SK-MEL-5 (cell line): ENCODE measurements at regions not wholly inside any gene's neighbourhood (a gene's known extent, or its start where the extent isn't known, plus 50 kb on each side); places are given as distances from the start of the nearest gene placed in this dataset.
"Not testable (repeated sequence)": the region's sequence is repeated elsewhere in the genome, so short reads cannot be mapped to it uniquely, and the experiment has no call there.

Experiments
- DNase-seq: peaks from one replicate; pipeline ENCODE4 v3.0.0-alpha.2; 2016; ENCODE audit warnings: low read depth, low spot score
- in situ Hi-C: cut with HindIII; loops from 2 replicates; pipeline ENCODE4 v1.10.0; 2016; ENCODE audit warnings: low sequenced_read_pairs, high pct_unique_total_duplicates, low pct_unique_long_range_greater_than_20kb

DNA sequence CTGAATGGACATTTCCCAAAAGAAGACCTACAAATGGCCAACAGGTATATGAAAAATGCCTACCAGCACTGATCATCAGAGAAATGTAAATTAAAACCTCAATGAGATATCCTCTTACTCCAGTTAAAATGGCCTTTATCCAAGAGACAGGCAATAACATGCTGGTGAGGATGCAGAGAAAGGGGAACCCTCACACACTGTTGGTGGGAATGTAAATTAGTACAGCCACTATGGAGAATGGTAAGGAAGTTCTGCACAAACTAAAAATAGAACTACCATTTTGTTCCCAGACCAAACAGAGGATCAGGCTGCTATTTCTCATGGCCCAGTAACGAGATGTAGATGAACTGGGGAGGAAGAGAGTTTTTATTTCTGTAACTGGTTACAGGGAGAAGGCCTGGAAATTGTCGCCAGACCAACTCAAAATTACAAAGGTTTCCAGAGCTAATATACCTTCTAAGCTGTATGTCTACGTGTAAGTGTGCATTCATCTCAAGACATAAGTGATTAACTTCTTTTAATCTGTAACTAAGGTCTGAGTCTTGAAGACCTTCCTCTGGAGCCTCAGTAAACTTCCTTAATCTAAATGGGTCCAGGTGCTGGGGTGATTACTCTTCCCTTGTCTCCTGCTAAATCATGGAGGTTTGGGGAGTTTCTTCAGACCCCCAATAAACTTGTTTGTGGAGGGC lies 75.6 kb upstream of the COG2 start:
- in situ Hi-C loops, DNase-seq: not testable (repeated sequence)

DNA sequence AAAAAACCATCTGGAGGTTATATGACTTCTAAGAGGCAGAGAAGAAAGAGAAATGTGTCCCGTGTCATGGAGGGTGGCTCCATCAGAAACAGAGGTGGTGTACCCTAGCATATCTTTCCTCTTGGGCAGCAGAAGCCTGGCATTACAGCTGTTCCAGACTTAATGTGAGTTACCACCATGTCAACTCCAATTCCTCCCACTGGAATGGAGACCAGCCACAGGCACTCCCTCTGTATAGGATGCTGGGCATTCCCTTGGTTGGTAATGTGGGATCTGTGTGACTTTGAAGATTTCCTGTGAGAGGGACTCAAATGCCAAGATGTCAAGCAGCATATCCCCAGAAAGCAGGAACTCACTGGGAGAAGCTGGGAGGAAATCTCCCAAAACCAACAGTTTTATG lies 77.1 kb upstream of the COG2 start:
- in situ Hi-C loops = no loop called here
- DNase-seq = no peak

DNA sequence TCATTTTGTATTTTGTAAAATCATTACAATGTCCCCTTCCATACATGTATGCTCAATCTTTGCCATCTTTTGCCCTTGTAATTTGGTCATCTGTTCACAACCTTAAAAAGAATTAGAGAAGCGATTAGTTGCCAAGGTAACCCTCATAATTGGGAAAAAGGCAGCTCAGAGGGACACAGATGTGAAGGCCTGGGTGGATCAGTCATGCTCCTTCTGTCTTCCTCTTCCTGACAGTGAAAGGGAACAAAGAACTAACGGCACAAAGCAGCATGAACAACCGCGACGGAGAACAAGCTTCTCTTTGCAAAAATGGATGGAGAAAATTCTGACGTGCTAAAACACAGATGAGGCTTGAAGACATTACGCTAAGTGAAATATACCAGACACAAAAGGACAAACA lies 78.7 kb upstream of the COG2 start:
- in situ Hi-C loops = no loop called here

DNA sequence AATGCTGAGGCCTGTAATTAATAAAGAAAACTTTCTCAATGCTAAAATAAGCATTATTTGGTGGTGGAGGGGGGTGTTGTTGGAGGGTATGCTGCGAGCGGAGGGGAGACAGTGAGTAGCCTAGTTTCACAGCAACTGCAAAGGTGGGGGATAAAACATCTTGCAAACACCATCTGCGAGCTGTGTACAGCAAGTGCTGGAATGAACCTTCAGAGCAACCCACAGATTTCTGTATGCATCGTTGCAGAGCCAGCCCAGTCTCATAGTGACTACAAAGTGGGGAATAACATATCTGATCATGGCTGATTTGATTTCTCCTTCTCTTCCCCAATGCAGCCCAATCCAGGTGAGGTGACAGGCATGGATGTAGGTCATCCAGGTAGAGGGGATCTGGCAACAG lies 80.7 kb upstream of the COG2 start:
- no peak for DNase-seq
- in situ Hi-C loops = no loop called here

More for the DNA sequence above, 78.7 kb upstream of the COG2 start:
- no peak for DNase-seq

DNA sequence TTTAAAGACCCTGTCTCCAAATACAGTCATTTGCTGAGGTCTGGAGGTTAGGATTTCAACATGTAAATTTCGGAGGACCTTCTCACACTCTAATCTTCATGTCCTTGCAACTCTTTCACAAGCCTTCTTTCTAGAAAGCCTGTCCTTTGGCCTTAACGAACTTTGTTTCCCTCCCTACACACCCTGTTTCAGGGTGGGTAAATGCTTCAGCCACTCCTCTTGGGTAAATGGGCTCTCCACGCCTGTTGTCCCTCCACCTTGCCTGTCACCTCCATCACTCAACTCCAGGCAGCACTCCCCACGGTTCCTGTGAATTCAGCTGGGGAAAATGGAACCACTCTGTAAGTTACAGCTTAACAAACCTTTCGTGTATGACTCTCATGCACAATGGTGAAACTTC lies 84.0 kb upstream of the COG2 start:
- in situ Hi-C loops = no loop called here

DNA sequence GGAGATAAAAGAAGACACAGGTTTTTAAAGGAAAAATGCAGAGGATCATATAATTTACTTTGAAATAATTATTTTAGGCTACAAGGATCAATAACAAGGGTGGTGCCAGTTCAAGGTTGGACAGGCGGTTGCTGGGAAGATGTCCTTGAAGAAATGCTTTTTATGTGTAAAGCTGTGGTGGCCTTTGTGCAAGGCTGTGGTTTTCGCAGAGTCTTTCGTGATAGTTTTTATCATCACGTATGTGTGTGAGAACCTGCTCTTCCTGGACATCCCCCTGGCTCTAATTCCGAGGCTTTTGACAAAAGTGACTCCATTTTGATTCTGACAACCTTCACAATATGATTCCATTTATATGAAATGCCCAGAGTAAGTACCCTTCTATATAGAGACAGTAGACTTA lies 85.8 kb upstream of the COG2 start:
- DNase-seq = no peak
- in situ Hi-C loops = no loop called here

More for the DNA sequence above, 84.0 kb upstream of the COG2 start:
- DNase-seq = no peak

DNA sequence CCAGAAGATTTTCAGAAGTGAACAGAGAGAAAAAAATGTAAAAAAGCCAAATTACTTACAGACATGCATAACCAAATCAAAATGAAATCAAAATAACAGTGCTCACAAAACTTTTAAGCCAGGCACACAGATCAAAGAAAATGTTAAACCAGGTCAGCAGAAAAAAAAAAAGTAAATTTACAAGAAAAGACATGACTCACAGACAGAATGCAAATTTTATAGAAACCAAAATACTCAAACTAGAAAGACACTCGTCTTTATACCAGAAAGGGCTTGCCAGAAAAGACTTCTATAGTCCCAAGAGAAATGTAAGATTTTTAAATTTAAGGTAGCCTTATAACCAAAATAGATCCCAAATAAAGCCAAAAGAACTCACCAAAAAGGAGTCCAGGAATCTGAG lies 86.5 kb upstream of the COG2 start:
- DNase-seq = no peak
- in situ Hi-C loops = no loop called here

DNA sequence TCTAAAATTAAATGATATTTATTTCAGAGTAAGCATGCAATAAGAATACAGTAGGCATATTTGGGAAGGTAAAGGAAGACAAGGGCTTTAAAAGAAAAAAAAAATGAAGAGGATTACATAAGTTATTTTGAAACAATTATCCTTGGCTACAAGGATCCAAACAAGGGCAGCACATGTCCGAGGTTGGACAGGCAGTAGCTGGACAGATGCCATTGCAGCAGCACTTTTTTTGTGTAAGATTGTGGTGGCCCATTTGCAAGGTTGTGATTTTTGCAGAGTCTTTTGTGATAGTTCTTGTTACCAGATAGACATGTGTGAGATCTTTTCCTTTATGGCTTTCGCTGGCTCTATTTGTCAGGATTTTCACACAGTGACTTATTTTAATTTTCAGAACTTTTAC lies 89.4 kb upstream of the COG2 start:
- in situ Hi-C loops = no loop called here
- DNase-seq = no peak

DNA sequence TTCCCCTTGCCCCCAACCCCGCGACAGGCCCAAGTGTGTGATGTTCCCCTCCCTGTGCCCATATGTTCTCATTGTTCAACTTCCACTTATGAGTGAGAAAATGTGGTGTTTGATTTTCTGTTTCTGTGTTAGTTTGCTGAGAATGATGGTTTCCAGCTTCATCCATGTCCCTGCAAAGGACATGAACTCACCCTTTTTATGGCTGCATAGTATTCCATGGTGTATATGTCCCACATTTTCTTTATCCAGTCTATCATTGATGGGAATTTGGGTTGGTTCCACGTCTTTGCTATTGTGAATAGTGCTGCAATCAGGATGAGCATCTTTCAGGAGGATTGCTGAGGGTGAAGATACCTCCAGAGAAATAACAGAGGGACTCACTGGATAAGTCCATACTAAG lies 91.3 kb upstream of the COG2 start:
- DNase-seq, in situ Hi-C loops: not testable (repeated sequence)

DNA sequence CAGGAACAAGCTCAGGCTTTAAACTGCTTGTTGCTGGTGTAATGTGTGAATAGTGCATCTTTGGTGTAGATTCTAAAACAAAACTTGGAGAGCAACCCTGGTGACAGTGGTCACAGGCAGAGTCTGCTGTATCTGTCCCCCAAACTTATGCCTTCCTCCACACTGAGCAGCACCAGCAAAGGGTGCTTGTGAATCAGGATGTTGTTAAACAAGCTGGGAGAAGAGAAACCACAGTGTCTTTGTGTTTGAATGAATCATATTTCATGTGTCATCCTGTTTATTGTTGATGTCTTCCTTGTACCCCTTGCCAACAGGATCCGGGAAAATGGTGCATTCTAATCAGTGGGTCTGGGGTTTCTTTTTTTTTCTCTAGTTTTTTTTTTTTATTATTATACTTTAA lies 91.9 kb upstream of the COG2 start:
- no peak for DNase-seq
- in situ Hi-C loops = no loop called here

DNA sequence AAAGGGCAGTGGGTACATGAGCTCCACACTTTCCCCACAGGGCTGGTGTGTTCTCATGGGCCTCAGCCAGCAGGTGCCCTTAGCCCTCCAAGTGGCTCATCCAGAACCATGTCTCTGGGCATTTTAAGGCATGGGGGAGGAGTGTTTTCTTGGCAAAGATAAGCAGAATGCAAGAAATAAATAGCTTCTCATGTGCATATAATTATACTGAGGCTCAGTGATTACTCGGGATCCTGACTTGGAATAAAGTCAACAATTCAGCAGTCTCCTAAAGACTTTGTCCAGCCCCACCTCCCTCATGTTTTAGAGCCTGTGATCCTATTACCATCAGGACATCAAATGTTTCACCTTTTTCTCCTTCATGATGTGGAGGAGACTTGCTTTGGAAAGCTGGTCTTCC lies 92.7 kb upstream of the COG2 start:
- DNase-seq = no peak
- in situ Hi-C loops = no loop called here

DNA sequence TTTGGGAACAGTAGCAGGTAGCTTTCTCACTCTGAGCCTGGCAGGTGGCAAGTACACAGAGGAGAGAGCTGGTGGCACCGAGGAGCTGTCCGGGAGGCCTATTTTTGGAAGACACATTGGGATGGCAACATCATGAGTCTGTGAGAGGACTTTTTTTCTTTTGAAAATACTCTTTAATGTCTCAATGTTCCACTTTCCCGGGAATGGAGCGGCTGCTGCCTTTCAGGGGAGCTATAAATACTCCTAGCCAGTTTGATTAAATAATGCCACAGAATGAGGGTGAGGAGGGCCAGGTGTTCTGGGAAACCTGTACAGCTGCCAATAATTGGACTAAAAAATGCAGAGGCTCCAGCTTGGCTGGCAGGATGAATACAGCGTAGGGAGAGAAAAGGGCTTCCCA lies 93.3 kb upstream of the COG2 start:
- in situ Hi-C loops = no loop called here
- no peak for DNase-seq

DNA sequence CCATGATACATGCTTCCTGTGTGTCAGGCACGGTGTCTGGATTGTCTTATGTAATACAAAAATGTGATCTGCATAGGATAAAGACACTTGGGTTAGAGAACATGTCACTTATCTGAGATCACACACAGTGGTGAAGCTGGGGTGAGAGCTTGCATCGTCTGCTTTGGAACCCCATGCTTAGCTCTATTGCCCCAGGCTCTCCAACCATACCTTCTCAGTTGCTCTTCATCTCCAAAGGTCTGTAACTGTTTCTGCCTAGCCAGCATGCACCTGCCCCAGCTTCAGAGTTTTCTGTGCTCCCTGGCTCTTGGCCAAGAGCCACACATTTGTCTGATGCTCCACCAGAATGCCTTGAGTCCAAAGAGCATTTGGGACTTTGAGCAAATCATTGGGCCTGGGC lies 93.9 kb upstream of the COG2 start:
- DNase-seq = no peak
- in situ Hi-C loops = no loop called here

DNA sequence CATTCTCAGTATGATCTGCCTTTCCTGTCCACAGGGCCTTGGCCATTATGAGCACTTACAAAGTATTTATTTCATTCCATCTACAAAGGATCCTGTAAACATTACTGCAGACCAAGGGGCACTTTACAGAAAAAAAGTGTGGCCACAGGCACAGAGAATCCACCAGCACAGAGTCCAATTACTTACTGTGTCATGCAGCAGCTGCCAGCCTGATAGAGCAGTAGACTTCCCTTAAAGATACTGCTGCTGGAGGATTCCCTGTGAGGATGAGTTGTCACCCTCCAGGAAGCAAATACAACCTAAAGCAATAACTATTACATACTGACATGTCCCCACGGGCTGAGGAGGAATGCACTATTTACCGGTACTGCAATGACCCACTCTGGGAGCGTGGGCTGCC lies 97.1 kb upstream of the COG2 start:
- DNase-seq = no peak
- in situ Hi-C loops = no loop called here

DNA sequence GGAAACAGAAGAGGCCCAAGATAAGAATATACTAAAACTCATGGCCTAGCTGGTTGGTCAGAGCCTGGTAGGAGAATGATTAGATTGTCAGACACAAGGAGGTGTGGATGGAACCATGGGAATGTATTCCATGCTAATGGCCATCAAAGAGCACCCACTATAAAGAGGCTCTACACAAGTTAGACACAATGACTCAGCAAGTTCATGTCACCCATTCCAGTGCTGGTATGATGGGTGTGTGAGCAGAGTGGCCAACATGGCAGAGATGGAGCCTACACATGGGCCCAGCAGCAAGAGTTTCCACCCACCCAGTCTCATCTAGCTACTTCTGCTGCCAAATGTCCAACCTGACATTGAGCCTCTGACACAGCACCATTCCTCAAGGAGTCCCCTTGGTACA lies 97.5 kb upstream of the COG2 start:
- no peak for DNase-seq
- in situ Hi-C loops = no loop called here

DNA sequence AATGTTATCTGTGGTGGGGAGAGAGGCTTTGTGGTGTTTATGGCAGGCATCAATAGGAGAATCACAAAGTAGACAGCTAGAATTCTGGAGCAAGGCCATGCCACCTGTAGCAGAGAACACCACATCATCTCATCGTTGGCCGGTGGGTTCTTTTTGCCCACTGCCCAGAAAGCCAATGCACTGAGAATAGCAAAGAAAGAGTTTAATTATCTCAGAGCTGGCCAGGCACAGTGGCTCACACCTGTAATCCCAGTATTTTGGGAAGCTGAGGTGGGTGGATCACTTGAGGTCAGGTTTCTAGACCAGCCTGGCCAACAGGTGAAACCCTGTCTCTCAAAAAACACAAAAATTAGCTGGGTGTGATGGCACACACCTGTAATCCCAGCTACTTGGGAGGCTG lies 99.2 kb upstream of the COG2 start:
- in situ Hi-C loops = no loop called here
- no peak for DNase-seq

DNA sequence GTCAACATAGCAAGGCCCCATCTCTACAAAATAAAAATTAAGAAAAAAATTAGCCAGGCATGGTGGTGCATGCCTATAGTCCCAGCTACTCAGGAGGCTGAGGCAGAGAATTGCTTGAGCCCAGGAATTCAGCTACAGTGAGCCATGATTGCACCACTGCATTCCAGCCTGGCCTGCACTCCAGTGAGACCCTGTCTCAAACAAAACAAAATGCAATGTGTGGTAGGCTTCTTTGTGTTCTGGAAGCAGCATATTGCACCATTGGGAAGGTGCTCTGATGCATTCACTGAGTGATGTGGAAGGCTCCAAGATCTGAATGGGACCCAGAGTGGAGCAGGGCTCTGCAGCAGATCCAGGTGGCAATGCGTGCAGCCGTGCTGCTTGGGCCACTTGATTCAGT lies 99.6 kb upstream of the COG2 start:
- DNase-seq = no peak
- in situ Hi-C loops = no loop called here

DNA sequence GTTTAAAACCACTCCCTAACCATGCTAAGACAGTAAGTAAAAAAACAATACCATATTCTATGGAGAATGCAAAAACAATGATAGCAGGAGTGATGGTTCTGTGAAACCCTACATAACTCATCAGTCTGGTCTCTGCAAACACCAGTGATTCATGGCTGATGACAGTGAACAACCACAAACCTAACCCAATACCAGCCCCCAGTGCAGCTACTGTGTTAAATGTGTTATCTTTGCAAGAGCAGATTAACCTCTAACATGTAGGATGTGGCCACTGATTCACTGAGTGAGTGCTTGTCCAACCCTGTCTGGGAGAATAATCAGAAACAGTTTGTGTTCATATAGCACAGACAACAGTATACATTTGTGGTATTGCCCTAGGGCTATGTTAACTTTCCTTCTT lies 100.2 kb upstream of the COG2 start:
- DNase-seq = no peak
- in situ Hi-C loops = no loop called here

DNA sequence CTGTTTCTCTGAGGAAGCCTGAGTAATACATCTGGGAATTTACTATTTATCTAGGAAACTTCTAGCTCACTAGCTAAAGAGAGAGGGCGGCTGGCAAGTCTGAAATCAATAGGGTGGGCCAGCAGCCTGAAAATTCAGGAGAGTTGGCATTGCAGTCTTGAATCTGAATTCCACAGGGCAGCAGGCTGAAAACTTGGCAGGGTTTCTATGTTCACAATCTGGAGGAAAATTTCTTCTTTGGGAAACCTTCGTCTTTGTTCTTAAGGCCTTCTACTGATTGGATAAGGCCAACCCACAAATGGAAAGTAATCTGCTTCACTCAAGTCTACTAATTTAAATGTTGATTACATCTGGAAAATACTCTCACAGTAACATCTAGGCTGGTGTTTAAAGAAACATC lies 101.0 kb upstream of the COG2 start:
- no peak for DNase-seq
- in situ Hi-C loops = no loop called here
